CD4-positive, alpha-beta T cell treated with Interleukin-4 for 1 hour (primary cell): ENCODE measurements at regions not wholly inside any gene's neighbourhood (a gene's known extent, or its start where the extent isn't known, plus 50 kb on each side); places are given as distances from the start of the nearest gene placed in this dataset.

Experiments
- DNase-seq, 2 donors: peaks; one replicate each; pipeline ENCODE4 v3.0.0-alpha.2; 2020 to 2022

GRCh38 chr12:22396735-22397134, 62.2 kb upstream of the ST8SIA1 start:
- no peak for DNase-seq

DNA sequence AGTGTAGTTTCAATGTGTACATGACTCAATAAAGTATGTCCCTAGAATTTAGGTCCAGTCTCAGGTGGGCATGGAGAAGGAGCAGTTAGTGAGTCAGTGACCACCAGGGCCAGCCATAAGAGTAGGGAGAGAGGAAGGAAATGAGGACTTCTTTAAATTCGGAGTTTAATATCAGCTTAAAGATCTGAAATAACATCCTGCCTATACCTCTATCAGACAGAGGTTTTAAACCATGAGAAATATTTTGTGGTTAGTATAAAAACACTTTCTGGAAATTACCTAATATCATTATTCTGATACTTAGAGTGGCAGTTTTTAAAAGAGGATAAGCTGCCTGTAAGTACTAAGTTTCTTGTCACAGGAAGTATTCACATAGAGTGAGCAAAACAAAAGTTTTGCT, 61.7 kb upstream of the ST8SIA1 start:
- peak in 1 of 2 donors; percentile 75 for DNase-seq

DNA sequence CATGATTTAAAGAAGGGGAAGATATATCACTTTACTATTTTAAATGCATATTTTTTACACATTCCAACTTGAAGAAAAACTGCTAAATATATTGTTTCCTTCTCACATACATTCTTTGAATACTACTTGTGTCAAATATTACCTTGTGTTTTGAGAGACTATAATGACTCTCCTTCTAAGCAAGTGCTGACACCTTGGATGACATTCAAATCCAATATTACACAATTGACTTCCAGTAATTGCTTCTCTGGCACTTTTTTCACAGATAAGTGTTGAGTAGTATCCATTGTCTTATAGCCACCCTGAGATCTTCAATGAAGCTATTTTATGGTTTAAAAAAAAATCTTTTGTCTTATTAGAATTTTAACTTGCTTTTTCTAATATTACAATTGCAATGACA, 61.2 kb upstream of the ST8SIA1 start:
- DNase-seq = no peak
